CD4-positive, alpha-beta T cell treated with Interleukin-4 for 1 hour (primary cell): ENCODE measurements at regions not wholly inside any gene's neighbourhood (a gene's known extent, or its start where the extent isn't known, plus 50 kb on each side); places are given as distances from the start of the nearest gene placed in this dataset.

ENCODE experiments used
- DNase-seq, 2 donors: peaks; one replicate each; pipeline ENCODE4 v3.0.0-alpha.2; 2020 to 2022

- DNase-seq = no peak
Measured at GRCh38 chr13:76654263-76654662, 231.9 kb downstream of the KCTD12 start.

GRCh38 chr13:76651286-76651685 lies 234.9 kb downstream of the KCTD12 start:
- DNase-seq = no peak

- no peak for DNase-seq
Measured at GRCh38 chr13:76647550-76647949, 238.7 kb downstream of the KCTD12 start.

- DNase-seq = no peak
Measured at GRCh38 chr13:76646946-76647345, 239.3 kb downstream of the KCTD12 start.

GRCh38 chr13:76645632-76646031 lies 240.6 kb downstream of the KCTD12 start:
- DNase-seq = no peak

GRCh38 chr13:76644906-76645305 lies 241.3 kb downstream of the KCTD12 start:
- no peak for DNase-seq

- no peak for DNase-seq
Measured at GRCh38 chr13:76643596-76643995, 242.6 kb downstream of the KCTD12 start.

- no peak for DNase-seq
Measured at GRCh38 chr13:76641056-76641455, 245.1 kb downstream of the KCTD12 start.

- no peak for DNase-seq
Measured at GRCh38 chr13:76638882-76639281, 247.3 kb downstream of the KCTD12 start.

GRCh38 chr13:76638181-76638580 lies 248.0 kb downstream of the KCTD12 start:
- DNase-seq = no peak

GRCh38 chr13:76637641-76638141 lies 248.5 kb downstream of the KCTD12 start:
- no peak for DNase-seq

GRCh38 chr13:76636829-76637228 lies 249.4 kb downstream of the KCTD12 start:
- DNase-seq = no peak

GRCh38 chr13:76635232-76636230 lies 250.7 kb downstream of the KCTD12 start:
- no peak for DNase-seq

- no peak for DNase-seq
Measured at GRCh38 chr13:76634431-76635191, 251.6 kb downstream of the KCTD12 start.

- DNase-seq = no peak
Measured at GRCh38 chr13:76632401-76633044, 253.7 kb downstream of the KCTD12 start.

- no peak for DNase-seq
Measured at GRCh38 chr13:76630629-76631230, 255.5 kb downstream of the KCTD12 start.

- no peak for DNase-seq
Measured at GRCh38 chr13:76622315-76623040, 263.7 kb downstream of the KCTD12 start.

- DNase-seq = no peak
Measured at GRCh38 chr13:76621705-76622104, 264.5 kb downstream of the KCTD12 start.

- DNase-seq = no peak
Measured at GRCh38 chr13:76620036-76620435, 266.2 kb downstream of the KCTD12 start.

- DNase-seq = no peak
Measured at GRCh38 chr13:76619631-76620030, 266.6 kb downstream of the KCTD12 start.

GRCh38 chr13:76610819-76611415 lies 275.3 kb downstream of the KCTD12 start:
- no peak for DNase-seq

GRCh38 chr13:76609643-76610042 lies 276.6 kb downstream of the KCTD12 start:
- DNase-seq = no peak
